GM23338 (cell line): ENCODE measurements at regions not wholly inside any gene's neighbourhood (a gene's known extent, or its start where the extent isn't known, plus 50 kb on each side); places are given as distances from the start of the nearest gene placed in this dataset.

ENCODE experiments used
- ATAC-seq: fragments of 200-7000 bp; cut with Tn5 transposase; 3 replicates; pipeline ENCODE4 v1.9.1; 2020
- DNase-seq: peaks from one replicate; pipeline ENCODE4 v3.0.0-alpha.2; 2015; ENCODE audit warnings: low spot score
- H2AFZ ChIP-seq: fragments of 200-600 bp; sonication (generic); 2 replicates; pipeline ENCODE4 v1.8.0; 2016; ENCODE audit warnings: antibody characterized with exemption, mild to moderate bottlenecking, moderate library complexity
- H3F3A ChIP-seq: fragments of 200-600 bp; sonication (generic); replicated peaks from 2 replicates; pipeline ENCODE4 v1.8.0; 2017; ENCODE audit warnings: antibody characterized with exemption, mixed run types, low read depth
- H3K27ac ChIP-seq: fragments of 200-600 bp; sonication (generic); 2 replicates; pipeline ENCODE4 v1.6.1; 2016; ENCODE audit warnings: low read depth
- H3K27me3 ChIP-seq: fragments of 200-600 bp; sonication (generic); 2 replicates; pipeline ENCODE4 v1.8.0; 2016; ENCODE audit warnings: mild to moderate bottlenecking, mixed run types, moderate library complexity; ENCODE audit not compliant: insufficient read depth
- H3K36me3 ChIP-seq: fragments of 200-600 bp; sonication (generic); 2 replicates; pipeline ENCODE4 v1.8.0; 2016; ENCODE audit warnings: mild to moderate bottlenecking; ENCODE audit not compliant: insufficient read depth
- H3K4me1 ChIP-seq: fragments of 200-600 bp; sonication (generic); 2 replicates; pipeline ENCODE4 v1.8.0; 2016; ENCODE audit warnings: mild to moderate bottlenecking, moderate library complexity; ENCODE audit not compliant: insufficient read depth
- H3K4me2 ChIP-seq: fragments of 200-600 bp; sonication (generic); 2 replicates; pipeline ENCODE4 v1.7.1; 2017; ENCODE audit warnings: mixed run types
- H3K4me3 ChIP-seq: fragments of 200-600 bp; sonication (generic); 2 replicates; pipeline ENCODE4 v1.6.1; 2016; ENCODE audit warnings: mixed run types
- H3K79me2 ChIP-seq: fragments of 200-600 bp; sonication (generic); replicated peaks from 2 replicates; pipeline ENCODE4 v1.8.0; 2017; ENCODE audit warnings: mild to moderate bottlenecking; ENCODE audit not compliant: insufficient read depth
- H3K9me2 ChIP-seq: fragments of 200-600 bp; sonication (generic); 2 replicates; pipeline ENCODE4 v1.8.0; 2017; ENCODE audit not compliant: insufficient read depth
- H4K20me1 ChIP-seq: fragments of 200-600 bp; sonication (generic); replicated peaks from 2 replicates; pipeline ENCODE4 v1.8.0; 2017; ENCODE audit warnings: mild to moderate bottlenecking; ENCODE audit not compliant: insufficient read depth
- H3K27ac Mint-ChIP-seq: 2 replicates; pipeline ENCODE4 v1.8.0; 2020; ENCODE audit warnings: inconsistent platforms, mild to moderate bottlenecking, moderate library complexity, mixed read lengths
- H3K27me3 Mint-ChIP-seq: 3 replicates; pipeline ENCODE4 v1.8.0; 2022; ENCODE audit warnings: low read depth, mild to moderate bottlenecking, moderate library complexity, mixed read lengths, inconsistent platforms; ENCODE audit not compliant: insufficient read depth, poor library complexity
- H3K36me3 Mint-ChIP-seq: 3 replicates; pipeline ENCODE4 v1.8.0; 2021; ENCODE audit warnings: low read depth, mild to moderate bottlenecking, inconsistent platforms, moderate library complexity, mixed read lengths
- H3K4me1 Mint-ChIP-seq: 3 replicates; pipeline ENCODE4 v1.8.0; 2020; ENCODE audit warnings: mild to moderate bottlenecking, inconsistent platforms, mixed read lengths
- H3K4me3 Mint-ChIP-seq: 3 replicates; pipeline ENCODE4 v1.8.0; 2021; ENCODE audit warnings: moderate library complexity, mild to moderate bottlenecking, inconsistent platforms, mixed read lengths
- H3K9me3 Mint-ChIP-seq: 3 replicates; pipeline ENCODE4 v1.8.0; 2020; ENCODE audit warnings: moderate library complexity, mild to moderate bottlenecking, inconsistent platforms, mixed read lengths
- CREB1 ChIP-seq: fragments of 250-450 bp; sonication (Bioruptor Pico); IDR thresholded peaks from 2 replicates; pipeline ENCODE4 v1.5.0; 2020; ENCODE audit warnings: low read depth, mild to moderate bottlenecking, moderate library complexity
- CTCF ChIP-seq, 2 experiments: fragments of 200-600 bp in 1 of 2; sonication (generic) in 1 of 2; conservative IDR thresholded peaks; 2 replicates each; pipeline versions ENCODE4 v1.5.1 to v1.6.1; 2016 to 2017; ENCODE audit warnings: antibody characterized with exemption in 2 of 2, low read depth in 2 of 2, mild to moderate bottlenecking in 2 of 2, moderate library complexity in 1 of 2
- ETS1 ChIP-seq: IDR thresholded peaks from 2 replicates; pipeline ENCODE4 v1.6.1; 2016; ENCODE audit warnings: antibody characterized with exemption
- EZH2 ChIP-seq: fragments of 200-600 bp; sonication (generic); IDR thresholded peaks from one replicate; pipeline ENCODE4 v1.8.0; 2017; ENCODE audit warnings: antibody characterized with exemption, mild to moderate bottlenecking, low read depth; ENCODE audit not compliant: unreplicated experiment
- EZH2phosphoT487 ChIP-seq: fragments of 200-600 bp; sonication (generic); IDR thresholded peaks from one replicate; pipeline ENCODE4 v1.8.1; 2018; ENCODE audit warnings: antibody characterized with exemption; ENCODE audit not compliant: unreplicated experiment
- JUNB ChIP-seq: IDR thresholded peaks from one replicate; pipeline ENCODE4 v1.6.1; 2016; ENCODE audit warnings: antibody characterized with exemption; ENCODE audit not compliant: unreplicated experiment
- NANOG ChIP-seq: IDR thresholded peaks from 2 replicates; pipeline ENCODE4 v1.6.1; 2016; ENCODE audit warnings: antibody characterized with exemption, borderline replicate concordance
- POLR2AphosphoS5 ChIP-seq: IDR thresholded peaks from 2 replicates; pipeline ENCODE4 v1.6.1; 2016; ENCODE audit warnings: antibody characterized with exemption, low read depth
- REST ChIP-seq: IDR thresholded peaks from one replicate; pipeline ENCODE4 v1.6.1; 2018; ENCODE audit warnings: antibody characterized with exemption; ENCODE audit not compliant: unreplicated experiment
- STAT1 ChIP-seq: IDR thresholded peaks from one replicate; pipeline ENCODE4 v1.6.1; 2016; ENCODE audit warnings: antibody characterized with exemption; ENCODE audit not compliant: unreplicated experiment
- ZNF114 ChIP-seq: fragments of 250-450 bp; sonication (Bioruptor Pico); IDR thresholded peaks from 2 replicates; pipeline ENCODE4 v1.5.0; 2020; ENCODE audit warnings: mild to moderate bottlenecking, moderate library complexity
- ZNF331 ChIP-seq: fragments of 250-450 bp; sonication (Bioruptor Pico); IDR thresholded peaks from 2 replicates; pipeline ENCODE4 v1.5.0; 2020; ENCODE audit warnings: low read depth, mild to moderate bottlenecking, moderate library complexity
- ZNF462 ChIP-seq: fragments of 250-450 bp; sonication (Bioruptor Pico); IDR thresholded peaks from 2 replicates; pipeline ENCODE4 v1.5.0; 2020; ENCODE audit warnings: mild to moderate bottlenecking, moderate library complexity

- no peak for ATAC-seq
- H3K36me3 Mint-ChIP-seq, result peaks cover 18% of the 10 kb centered on the region
- no peak overlapping the region for H3K4me3 ChIP-seq
- H3K4me3 Mint-ChIP-seq, result no peak overlapping the region
- no peaks in the 10 kb centered on the region for H3F3A ChIP-seq
- peaks cover 29% of the 10 kb centered on the region for H3K9me3 Mint-ChIP-seq
- no peaks in the 10 kb centered on the region for H3K9me2 ChIP-seq
- H3K27me3 Mint-ChIP-seq, result peaks cover 3% of the 10 kb centered on the region
- H3K27me3 ChIP-seq, result no peaks in the 10 kb centered on the region
- H3K4me1 ChIP-seq, result no peaks in the 10 kb centered on the region
- no peaks in the 10 kb centered on the region for H3K4me1 Mint-ChIP-seq
- H3K4me2 ChIP-seq, result no peak overlapping the region
- H3K79me2 ChIP-seq, result no peaks in the 10 kb centered on the region
- no peak overlapping the region for H3K27ac ChIP-seq
- no peaks in the 10 kb centered on the region for H4K20me1 ChIP-seq
- H3K27ac Mint-ChIP-seq, result no peak overlapping the region
- DNase-seq, result no peak
- H2AFZ ChIP-seq, result no peak overlapping the region
- no peaks in the 10 kb centered on the region for H3K36me3 ChIP-seq
- TF ChIP-seq POLR2AphosphoS5 (no peak), EZH2phosphoT487 (no peak), NANOG (no peak), EZH2 (no peak), JUNB (no peak), CREB1 (CRISPR knock-in tag) (no peak), REST (no peak), ETS1 (no peak), ZNF331 (no peak), ZNF462 (no peak), ZNF114 (CRISPR knock-in tag) (no peak), CTCF (conservative IDR thresholded peaks at IDR 0.05; ENCODE audit: low read depth in 2 of 2) (no peak), STAT1 (no peak)
These were observed 474.7 kb downstream of the PCDH7 start for GRCh38 chr4:31194823-31195222.
